Heart left ventricle (tissue), 16 donors: ENCODE measurements at regions not wholly inside any gene's neighbourhood (a gene's known extent, or its start where the extent isn't known, plus 50 kb on each side); places are given as distances from the start of the nearest gene placed in this dataset.

Experiments used
- ATAC-seq, 4 donors: fragments of 200-7000 bp; cut with Tn5 transposase; one replicate each; pipeline ENCODE4 v1.9.1; 2020 to 2022; ENCODE audit warnings: moderate library complexity in 4 of 4, mild to moderate bottlenecking in 3 of 4, moderate number of reproducible peaks in 1 of 4
- DNase-seq, 5 donors: peaks; one replicate each; pipeline ENCODE4 v3.0.0-alpha.2; 2020
- H3K27ac ChIP-seq, 12 donors: fragments of 200-600 bp; sonication (generic) in 4 of 12; one replicate each; pipeline versions ENCODE4 v1.5.0 to v1.8.0; 2016 to 2022; ENCODE audit warnings: mild to moderate bottlenecking in 2 of 12
- H3K27me3 ChIP-seq, 9 donors: fragments of 200-600 bp; sonication (generic) in 2 of 9; one replicate each; pipeline versions ENCODE4 v1.5.1 to v1.8.0; 2016 to 2022; ENCODE audit warnings: mild to moderate bottlenecking in 3 of 9
- H3K36me3 ChIP-seq, 9 donors: fragments of 200-600 bp; sonication (generic) in 2 of 9; one replicate each; pipeline versions ENCODE4 v1.5.0 to v1.8.0; 2018 to 2022; ENCODE audit warnings: mild to moderate bottlenecking in 2 of 9
- H3K4me1 ChIP-seq, 12 donors: fragments of 200-600 bp; sonication (generic) in 4 of 12; one replicate each; pipeline versions ENCODE4 v1.5.0 to v1.8.0; 2016 to 2022; ENCODE audit warnings: mild to moderate bottlenecking in 3 of 12
- H3K4me3 ChIP-seq, 12 donors: fragments of 200-600 bp; sonication (generic) in 4 of 12; one replicate each; pipeline versions ENCODE4 v1.5.0 to v1.8.0; 2017 to 2022; ENCODE audit warnings: mild to moderate bottlenecking in 9 of 12, moderate library complexity in 4 of 12
- H3K9me3 ChIP-seq, 12 donors: fragments of 200-600 bp; sonication (generic) in 4 of 12; one replicate each; pipeline versions ENCODE4 v1.5.0 to v1.8.0; 2016 to 2022; ENCODE audit warnings: mild to moderate bottlenecking in 1 of 12
- POLR2A ChIP-seq, 2 donors: fragments of 450-650 bp; IDR thresholded peaks; one replicate each; pipeline ENCODE4 v1.6.1; 2017; ENCODE audit warnings: antibody characterized with exemption in 2 of 2, mild to moderate bottlenecking in 2 of 2, moderate library complexity in 2 of 2
- WGBS, 4 donors: extraction: QIAGEN DNeasy Blood & Tissue Kit in 2 of 4; methylation state at CpG; one replicate each; pipeline versions ENCODE4 v1.1.5 to v1.1.7; 2013 to 2018; 5-methylcytosine and 5-hydroxymethylcytosine counted together
- intact Hi-C, 10 donors: fragments of 100-400 bp; cut with DNase I; formaldehyde crosslinking; loops; one replicate each; pipeline versions ENCODE4 v1.11.1 to v1.14.2; 2022
- TF ChIP-seq, protein P1 (sequence below), 12 donors: fragments of 200-600 bp; sonication (generic) in 4 of 12; IDR thresholded peaks; one replicate each; pipeline versions ENCODE4 v1.5.0 to v1.8.0; 2018 to 2022; ENCODE audit warnings: antibody characterized with exemption in 12 of 12, mild to moderate bottlenecking in 5 of 12
- donor health status: ischemic (EF 13 %, LVEDD 7.1; RV severe dilation, severe dysfunction).
- donor health status: healthy with polysubstance abuse.
- donor health status: DM: no; HTN: yes; CAD: no.
- donor health status: DM: no; HTN: no; CAD: no.
- donor health status: ischemic (EF 25% LVEDD 6.9; RV normal size, moderate dysfunction).
- donor health status: ischemic (EF 25% LVEDD 5.7; RV mildly dilated, moderate dysfunction).
- donor health status: healthy.
- donor health status: DM: yes; HTN: yes; CAD: no.
- donor health status: ischemic (EF 35%, LVEDD 5.7; RV mildly dilated, moderate dysfunction).
- donor health status: nonischemic (EF 11% LVEDD 7.7; RV severe dilation, severe dysfunction).
- donor health status: DM: yes; HTN: yes; CAD: no.
- donor health status: PGD.
- donor health status: ischemic (EF 29% LVEDD 5.4; RV normal size, mild dysfunction).
- donor health status: nonischemic (EF 23%, LVEDD 6.1; RV moderate dilation, normal function).

DNA sequence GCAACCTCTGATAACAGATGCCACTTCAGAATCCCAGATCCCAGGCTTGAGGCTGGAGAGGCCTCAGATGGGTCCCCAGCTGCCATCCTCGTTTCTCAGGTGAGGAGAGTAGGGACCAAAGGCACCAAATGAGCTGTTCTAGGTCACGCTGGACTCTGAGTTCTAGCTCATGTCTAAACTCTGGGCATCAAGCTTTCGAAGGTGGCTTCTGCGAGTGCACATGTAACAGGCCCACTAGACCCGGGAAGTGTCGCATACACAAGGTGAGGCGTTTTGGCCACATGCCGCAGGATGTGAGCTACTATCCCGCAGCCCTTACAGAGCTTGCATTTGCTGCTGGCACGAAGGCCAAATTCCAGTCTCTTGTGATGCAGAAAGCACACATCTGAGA lies 355.1 kb upstream of the SHH start:
- intact Hi-C loops = no loop called here

DNA sequence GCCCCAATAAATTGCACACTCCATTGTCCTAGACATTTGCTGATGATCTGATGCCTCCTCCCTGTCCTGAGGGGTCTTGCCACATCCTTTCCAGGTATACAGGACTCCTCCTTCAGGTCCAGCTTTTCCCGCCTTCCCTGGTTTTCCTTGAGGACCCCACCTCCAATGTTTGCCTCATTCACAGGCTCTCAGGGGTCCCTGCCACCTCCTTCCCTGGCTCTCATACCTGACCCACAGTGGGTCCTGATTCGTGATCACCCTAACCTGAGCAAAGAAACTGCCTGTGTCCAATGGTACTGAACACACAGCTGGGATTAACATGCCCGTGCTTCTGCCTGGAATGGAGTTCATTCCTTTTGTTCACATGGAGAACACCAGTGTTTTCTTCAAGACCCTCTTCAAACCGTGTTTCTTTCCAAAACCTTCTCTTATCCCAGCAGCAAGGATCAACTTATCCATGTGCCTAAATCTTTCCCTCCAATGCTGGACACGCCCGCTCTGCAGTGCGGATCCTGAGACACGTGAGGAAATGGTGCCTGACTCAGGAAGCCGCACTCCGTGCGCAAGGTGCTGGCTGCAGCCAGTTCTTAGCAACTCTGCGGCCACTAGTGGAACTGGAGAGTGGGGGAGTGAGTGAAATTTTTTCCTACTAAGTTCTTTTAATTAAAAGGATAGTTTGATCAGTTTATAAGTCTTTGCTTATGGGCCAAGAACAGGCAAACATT lies 354.6 kb upstream of the SHH start:
- Histone ChIP-seq H3K27me3 (peaks cover 0 to 27% (median 0%) of the 10 kb centered on the region in 9 donors), H3K36me3 (no peaks in the 10 kb centered on the region), H3K4me3 (no peak overlapping the region), H3K4me1 (no peaks in the 10 kb centered on the region), H3K27ac (no peak overlapping the region), H3K9me3 (no peaks in the 10 kb centered on the region)
- ATAC-seq (no peak), DNase-seq (no peak)
- TF ChIP-seq, protein P1, sequence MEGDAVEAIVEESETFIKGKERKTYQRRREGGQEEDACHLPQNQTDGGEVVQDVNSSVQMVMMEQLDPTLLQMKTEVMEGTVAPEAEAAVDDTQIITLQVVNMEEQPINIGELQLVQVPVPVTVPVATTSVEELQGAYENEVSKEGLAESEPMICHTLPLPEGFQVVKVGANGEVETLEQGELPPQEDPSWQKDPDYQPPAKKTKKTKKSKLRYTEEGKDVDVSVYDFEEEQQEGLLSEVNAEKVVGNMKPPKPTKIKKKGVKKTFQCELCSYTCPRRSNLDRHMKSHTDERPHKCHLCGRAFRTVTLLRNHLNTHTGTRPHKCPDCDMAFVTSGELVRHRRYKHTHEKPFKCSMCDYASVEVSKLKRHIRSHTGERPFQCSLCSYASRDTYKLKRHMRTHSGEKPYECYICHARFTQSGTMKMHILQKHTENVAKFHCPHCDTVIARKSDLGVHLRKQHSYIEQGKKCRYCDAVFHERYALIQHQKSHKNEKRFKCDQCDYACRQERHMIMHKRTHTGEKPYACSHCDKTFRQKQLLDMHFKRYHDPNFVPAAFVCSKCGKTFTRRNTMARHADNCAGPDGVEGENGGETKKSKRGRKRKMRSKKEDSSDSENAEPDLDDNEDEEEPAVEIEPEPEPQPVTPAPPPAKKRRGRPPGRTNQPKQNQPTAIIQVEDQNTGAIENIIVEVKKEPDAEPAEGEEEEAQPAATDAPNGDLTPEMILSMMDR (IDR thresholded peaks at IDR 0.05) = no peak
- TF ChIP-seq POLR2A (IDR thresholded peaks at IDR 0.05) = no peak
- 79 to 86% (median 80%) methylated on average over 12 of the region's 12 CpGs for WGBS, 4 donors
- intact Hi-C loops = no loop called here

More for the DNA sequence above, 355.1 kb upstream of the SHH start:
- Histone ChIP-seq H3K27me3 (peaks cover 0 to 21% (median 0%) of the 10 kb centered on the region in 9 donors), H3K27ac (no peak overlapping the region), H3K9me3 (no peaks in the 10 kb centered on the region), H3K4me3 (no peak overlapping the region), H3K36me3 (no peaks in the 10 kb centered on the region), H3K4me1 (no peaks in the 10 kb centered on the region)
- DNase-seq (no peak), ATAC-seq (no peak)
- WGBS, 4 donors = 80 to 84% (median 81%) methylated on average over 10 of the region's 10 CpGs
- no peak for TF ChIP-seq POLR2A (IDR thresholded peaks at IDR 0.05)
- TF ChIP-seq, protein P1 (IDR thresholded peaks at IDR 0.05) = no peak

DNA sequence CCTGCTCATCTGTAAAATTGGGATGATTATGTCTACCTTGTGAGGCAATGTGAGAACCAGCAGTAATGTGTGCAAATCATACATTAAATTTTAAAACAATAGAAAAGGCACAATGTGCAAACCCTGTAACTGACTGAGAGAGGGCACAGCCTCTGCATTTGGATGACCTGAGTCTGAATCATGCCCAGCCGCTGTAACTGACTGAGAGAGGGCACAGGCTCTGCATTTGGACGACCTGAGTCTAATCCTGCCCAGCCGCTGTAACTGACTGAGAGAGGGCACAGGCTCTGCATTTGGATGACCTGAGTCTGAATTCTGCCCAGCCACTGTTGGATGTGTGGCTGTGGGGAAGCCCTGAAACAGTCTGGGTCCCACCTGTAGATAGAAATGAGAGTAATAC lies 351.5 kb upstream of the SHH start:
- TF ChIP-seq POLR2A (IDR thresholded peaks at IDR 0.05) = no peak
- TF ChIP-seq, protein P1 (IDR thresholded peaks at IDR 0.05) = no peak
- intact Hi-C loops = no loop called here
- DNase-seq = no peak
- H3K4me3 ChIP-seq = no peak overlapping the region
- H3K36me3 ChIP-seq = no peaks in the 10 kb centered on the region
- no peak for ATAC-seq
- WGBS, 4 donors = 77 to 89% (median 82%) methylated on average over 3 of the region's 3 CpGs
- H3K27ac ChIP-seq = no peak overlapping the region
- peaks cover 0 to 29% (median 0%) of the 10 kb centered on the region in 9 donors for H3K27me3 ChIP-seq
- H3K4me1 ChIP-seq = no peaks in the 10 kb centered on the region
- H3K9me3 ChIP-seq = no peaks in the 10 kb centered on the region

DNA sequence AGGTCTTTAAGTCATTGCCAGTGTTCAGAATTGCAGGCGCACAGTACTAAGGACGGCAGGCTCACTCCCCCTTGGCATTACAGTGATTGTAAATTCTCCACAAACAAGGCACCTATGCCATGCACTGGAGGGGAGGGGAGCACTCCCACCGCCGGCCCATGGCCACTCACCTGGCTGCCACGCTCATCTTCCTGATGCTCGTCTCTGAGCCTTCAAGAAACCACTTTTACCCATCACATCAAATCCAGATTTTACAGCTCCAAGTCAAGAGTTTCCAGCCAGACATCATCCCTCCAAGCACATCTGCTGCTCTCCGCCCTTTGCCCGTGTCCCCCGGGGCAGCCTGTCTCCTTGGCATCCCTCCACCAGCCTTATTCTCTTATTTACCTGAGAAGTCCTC lies 350.2 kb upstream of the SHH start:
- no peaks in the 10 kb centered on the region for H3K9me3 ChIP-seq
- TF ChIP-seq, protein P1 (IDR thresholded peaks at IDR 0.05) = no peak
- no peak for TF ChIP-seq POLR2A (IDR thresholded peaks at IDR 0.05)
- H3K4me1 ChIP-seq = no peaks in the 10 kb centered on the region
- no peaks in the 10 kb centered on the region for H3K36me3 ChIP-seq
- ATAC-seq (no peak), DNase-seq (no peak)
- no peak overlapping the region for H3K27ac ChIP-seq
- 83 to 88% (median 86%) methylated on average over 9 of the region's 9 CpGs for WGBS, 4 donors
- H3K4me3 ChIP-seq = no peak overlapping the region
- H3K27me3 ChIP-seq = peaks cover 0 to 23% (median 0%) of the 10 kb centered on the region in 9 donors
- intact Hi-C loops = no loop called here
